Right atrium auricular region (tissue), 2 donors: ENCODE measurements at regions not wholly inside any gene's neighbourhood (a gene's known extent, or its start where the extent isn't known, plus 50 kb on each side); places are given as distances from the start of the nearest gene placed in this dataset.

Source experiments
- DNase-seq: peaks from one replicate; pipeline ENCODE4 v3.0.0-alpha.2; 2019; ENCODE audit warnings: low spot score
- H3K27ac ChIP-seq, 2 donors: fragments of 200-600 bp; sonication (generic); 1 replicate in 1 of 2; 2 replicates in 1 of 2; pipeline ENCODE4 v1.5.1; 2016 to 2019
- H3K27me3 ChIP-seq, 2 donors: fragments of 200-600 bp; sonication (generic); one replicate each; pipeline versions ENCODE4 v1.5.1 to v1.6.0; 2017 to 2019
- H3K36me3 ChIP-seq: fragments of 200-600 bp; sonication (generic); one replicate; pipeline ENCODE4 v1.5.1; 2016
- H3K4me1 ChIP-seq, 2 donors: fragments of 200-600 bp; sonication (generic); one replicate each; pipeline versions ENCODE4 v1.5.1 to v1.6.0; 2017 to 2019
- H3K4me3 ChIP-seq, 2 donors: fragments of 200-600 bp; sonication (generic); 1 replicate in 1 of 2; 2 replicates in 1 of 2; pipeline ENCODE4 v1.5.1; 2017 to 2019; ENCODE audit warnings: mild to moderate bottlenecking in 1 of 2, moderate library complexity in 1 of 2
- H3K9me3 ChIP-seq, 2 donors: fragments of 200-600 bp; sonication (generic); one replicate each; pipeline ENCODE4 v1.5.1; 2019
- TF ChIP-seq, protein P1 (sequence below), 2 donors: fragments of 200-600 bp; sonication (generic); IDR thresholded peaks; one replicate each; pipeline ENCODE4 v1.5.1; 2019; ENCODE audit warnings: antibody characterized with exemption in 2 of 2

GRCh38 chr3:171935261-171936123 lies 92.3 kb downstream of the TMEM212 start:
- no peak overlapping the region for H3K27ac ChIP-seq
- H3K4me3 ChIP-seq, result no peak overlapping the region
- no peak for DNase-seq
- H3K4me1 ChIP-seq, result no peaks in the 10 kb centered on the region
- H3K36me3 ChIP-seq, result no peaks in the 10 kb centered on the region
- no peaks in the 10 kb centered on the region for H3K27me3 ChIP-seq
- TF ChIP-seq, protein P1, sequence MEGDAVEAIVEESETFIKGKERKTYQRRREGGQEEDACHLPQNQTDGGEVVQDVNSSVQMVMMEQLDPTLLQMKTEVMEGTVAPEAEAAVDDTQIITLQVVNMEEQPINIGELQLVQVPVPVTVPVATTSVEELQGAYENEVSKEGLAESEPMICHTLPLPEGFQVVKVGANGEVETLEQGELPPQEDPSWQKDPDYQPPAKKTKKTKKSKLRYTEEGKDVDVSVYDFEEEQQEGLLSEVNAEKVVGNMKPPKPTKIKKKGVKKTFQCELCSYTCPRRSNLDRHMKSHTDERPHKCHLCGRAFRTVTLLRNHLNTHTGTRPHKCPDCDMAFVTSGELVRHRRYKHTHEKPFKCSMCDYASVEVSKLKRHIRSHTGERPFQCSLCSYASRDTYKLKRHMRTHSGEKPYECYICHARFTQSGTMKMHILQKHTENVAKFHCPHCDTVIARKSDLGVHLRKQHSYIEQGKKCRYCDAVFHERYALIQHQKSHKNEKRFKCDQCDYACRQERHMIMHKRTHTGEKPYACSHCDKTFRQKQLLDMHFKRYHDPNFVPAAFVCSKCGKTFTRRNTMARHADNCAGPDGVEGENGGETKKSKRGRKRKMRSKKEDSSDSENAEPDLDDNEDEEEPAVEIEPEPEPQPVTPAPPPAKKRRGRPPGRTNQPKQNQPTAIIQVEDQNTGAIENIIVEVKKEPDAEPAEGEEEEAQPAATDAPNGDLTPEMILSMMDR (IDR thresholded peaks at IDR 0.05), result no peak
- no peaks in the 10 kb centered on the region for H3K9me3 ChIP-seq

DNA sequence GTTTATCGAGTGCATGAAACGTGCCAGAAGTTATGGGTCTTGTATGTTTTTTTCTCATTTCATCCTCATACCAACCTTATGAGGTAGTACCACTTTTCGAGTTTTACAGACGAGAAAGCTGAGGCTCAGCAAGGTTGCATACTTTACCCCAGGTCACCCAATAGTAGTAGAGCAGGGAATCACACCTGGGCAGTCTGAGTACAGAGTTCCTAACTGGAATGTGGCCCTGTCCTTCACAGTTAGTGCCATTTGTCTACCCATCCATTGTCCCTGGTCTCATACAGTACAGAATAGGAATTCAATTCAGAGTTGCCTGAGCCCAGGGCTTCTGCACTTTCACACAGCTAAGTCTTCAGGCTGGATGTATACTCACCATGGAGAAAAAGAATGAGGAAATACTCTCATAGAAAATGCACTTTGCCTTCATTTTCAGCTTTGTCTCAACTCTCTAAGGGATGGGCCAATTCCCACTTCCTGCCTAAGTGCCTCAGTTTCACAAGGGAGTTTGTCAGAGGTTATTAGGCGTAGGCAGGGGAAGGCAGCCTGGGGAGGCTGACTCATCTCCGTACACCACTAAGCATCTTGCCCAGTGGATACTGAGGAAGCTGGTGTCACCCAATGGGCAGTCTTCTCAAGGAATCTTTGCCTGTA lies 93.2 kb downstream of the TMEM212 start:
- Histone ChIP-seq H3K27me3 (no peaks in the 10 kb centered on the region), H3K27ac (no peak overlapping the region), H3K36me3 (no peaks in the 10 kb centered on the region), H3K4me1 (no peaks in the 10 kb centered on the region), H3K4me3 (no peak overlapping the region), H3K9me3 (no peaks in the 10 kb centered on the region)
- no peak for DNase-seq
- TF ChIP-seq, protein P1 (IDR thresholded peaks at IDR 0.05), result no peak

- no peak for DNase-seq
- no peak overlapping the region for H3K4me3 ChIP-seq
- no peaks in the 10 kb centered on the region for H3K27me3 ChIP-seq
- TF ChIP-seq, protein P1 (IDR thresholded peaks at IDR 0.05), result no peak
- H3K36me3 ChIP-seq, result no peaks in the 10 kb centered on the region
- no peaks in the 10 kb centered on the region for H3K4me1 ChIP-seq
- H3K9me3 ChIP-seq, result no peaks in the 10 kb centered on the region
- H3K27ac ChIP-seq, result no peak overlapping the region
Measured at GRCh38 chr3:171939578-171939977, 96.4 kb downstream of the TMEM212 start.

GRCh38 chr3:171940151-171940649 lies 97.1 kb downstream of the TMEM212 start:
- H3K27me3 ChIP-seq, result no peaks in the 10 kb centered on the region
- H3K36me3 ChIP-seq, result no peaks in the 10 kb centered on the region
- TF ChIP-seq, protein P1 (IDR thresholded peaks at IDR 0.05), result no peak
- H3K4me3 ChIP-seq, result no peak overlapping the region
- no peaks in the 10 kb centered on the region for H3K4me1 ChIP-seq
- H3K27ac ChIP-seq, result no peak overlapping the region
- no peaks in the 10 kb centered on the region for H3K9me3 ChIP-seq
- DNase-seq, result no peak

DNA sequence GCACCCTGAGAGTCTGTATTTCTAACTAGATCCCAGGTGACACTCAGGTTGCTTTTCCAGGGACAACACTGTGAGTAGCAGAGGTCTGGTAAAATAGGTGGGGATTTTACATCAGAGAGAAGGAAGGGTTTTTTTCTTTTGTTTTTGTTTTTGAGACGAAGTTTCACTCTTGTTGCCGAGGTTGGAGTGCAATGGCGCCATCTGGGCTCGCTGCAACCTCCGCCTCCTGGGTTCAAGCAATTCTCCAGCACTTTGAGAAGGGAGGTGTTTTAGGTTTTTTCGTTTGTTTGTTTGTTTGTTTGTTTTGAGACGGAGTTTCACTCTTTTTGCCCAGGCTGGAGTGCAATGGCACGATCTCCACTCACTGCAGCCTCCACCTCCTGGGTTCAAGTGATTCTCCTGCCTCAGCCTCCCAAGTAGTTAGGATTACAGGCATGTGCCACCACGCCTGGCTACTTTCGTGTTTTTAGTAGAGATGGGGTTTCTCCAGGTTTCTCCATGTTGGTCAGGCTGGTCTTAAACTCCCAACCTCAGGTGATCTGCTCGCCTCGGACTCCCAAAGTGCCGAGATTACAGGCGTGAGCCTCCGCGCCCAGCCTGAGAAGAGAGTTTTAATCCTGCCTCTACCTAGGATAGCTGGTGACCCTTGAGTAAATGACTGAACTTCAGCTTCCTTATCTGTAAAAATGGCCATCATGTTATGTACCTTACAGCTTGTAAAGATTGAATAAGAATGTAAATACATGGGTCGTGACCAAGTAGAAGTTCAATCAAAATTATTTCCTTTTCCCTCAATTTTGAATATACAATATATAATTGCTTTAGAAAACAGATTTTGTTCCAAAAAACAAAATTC lies 95.9 kb upstream of the FNDC3B start:
- Histone ChIP-seq H3K4me3 (no peak overlapping the region), H3K9me3 (no peaks in the 10 kb centered on the region), H3K27me3 (no peaks in the 10 kb centered on the region), H3K27ac (no peak overlapping the region), H3K4me1 (no peaks in the 10 kb centered on the region), H3K36me3 (no peaks in the 10 kb centered on the region)
- TF ChIP-seq, protein P1 (IDR thresholded peaks at IDR 0.05), result no peak
- DNase-seq, result no peak
